Liver (tissue), 3 donors: ENCODE measurements at regions not wholly inside any gene's neighbourhood (a gene's known extent, or its start where the extent isn't known, plus 50 kb on each side); places are given as distances from the start of the nearest gene placed in this dataset.

Experiments used
- JUND ChIP-seq, 2 donors: IDR thresholded peaks; 2 replicates each; pipeline ENCODE4 v1.6.1; 2016; ENCODE audit warnings: antibody characterized with exemption in 2 of 2
- RAD21 ChIP-seq, 2 donors: IDR thresholded peaks; 2 replicates each; pipeline ENCODE4 v1.6.1; 2016; ENCODE audit warnings: antibody characterized with exemption in 2 of 2, mild to moderate bottlenecking in 2 of 2
- SP1 ChIP-seq: IDR thresholded peaks from 2 replicates; pipeline ENCODE4 v1.6.1; 2018; ENCODE audit warnings: antibody characterized with exemption, mild to moderate bottlenecking
- TAF1 ChIP-seq: conservative IDR thresholded peaks from 2 replicates; pipeline ENCODE4 v1.6.1; 2016; ENCODE audit warnings: antibody characterized with exemption, mild to moderate bottlenecking
- YY1 ChIP-seq: IDR thresholded peaks from 2 replicates; pipeline ENCODE4 v1.6.1; 2016; ENCODE audit warnings: antibody characterized with exemption, mild to moderate bottlenecking
- TF ChIP-seq, protein P1 (sequence below): IDR thresholded peaks from 2 replicates; pipeline ENCODE4 v1.6.1; 2016; ENCODE audit warnings: antibody characterized with exemption
- TF ChIP-seq, protein P2 (sequence below): fragments of 150-350 bp; IDR thresholded peaks from 2 replicates; pipeline ENCODE4 v1.5.1; 2017; ENCODE audit warnings: improper control_type of control experiment, low read depth, low read length; ENCODE audit not compliant: missing input control
- TF ChIP-seq, protein P3 (sequence below): IDR thresholded peaks from 2 replicates; pipeline ENCODE4 v1.6.1; 2016; ENCODE audit warnings: antibody characterized with exemption
- TF ChIP-seq, protein P4 (sequence below): IDR thresholded peaks from 2 replicates; pipeline ENCODE4 v1.6.1; 2016; ENCODE audit warnings: antibody characterized with exemption, mild to moderate bottlenecking
- TF ChIP-seq, protein P5 (sequence below): IDR thresholded peaks from 2 replicates; pipeline ENCODE4 v1.6.1; 2016; ENCODE audit warnings: antibody characterized with exemption
- donor health status: healthy.
- donor health status: healthy.

DNA sequence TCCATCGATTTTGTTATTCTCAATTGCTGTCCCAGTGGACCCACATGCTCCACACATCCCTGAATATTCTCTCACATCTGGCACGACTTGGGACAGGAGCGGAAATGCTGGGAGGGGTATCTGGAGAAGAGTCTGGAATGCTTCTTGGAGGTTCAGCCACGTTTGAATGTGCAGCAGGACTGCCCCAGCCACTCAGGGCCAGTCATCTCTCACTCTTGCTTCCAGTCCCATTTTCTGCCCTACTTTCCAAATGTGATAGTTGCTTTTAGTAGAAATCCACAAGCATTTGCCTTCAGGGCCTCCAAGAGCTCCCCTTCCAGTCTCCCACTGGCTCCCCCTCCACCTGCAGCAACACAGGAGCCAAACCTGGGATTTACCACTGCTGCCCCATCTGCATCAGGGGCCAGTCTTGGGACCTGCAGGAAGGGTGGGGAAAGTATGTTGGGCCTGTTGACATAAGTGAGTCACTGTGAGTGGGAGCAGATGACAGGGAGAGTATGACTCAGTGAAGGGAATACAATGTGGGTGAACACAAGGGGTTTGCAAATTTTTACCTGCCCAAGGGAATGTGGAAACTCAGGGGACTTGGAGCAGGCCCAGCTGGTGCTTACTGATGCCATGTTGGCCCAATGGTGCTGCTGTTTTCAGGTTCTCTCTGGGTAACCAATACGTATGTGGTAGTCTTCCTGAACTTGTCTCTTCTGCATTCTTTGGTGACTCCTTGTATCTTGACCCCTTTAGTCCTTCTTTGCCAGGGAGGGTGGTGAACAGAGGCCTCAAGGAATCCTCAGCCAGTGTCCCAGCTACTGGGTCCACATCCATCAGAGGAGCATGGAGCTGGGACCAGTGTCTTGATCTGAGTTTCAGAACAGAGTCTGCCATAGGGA is 78.8 kb upstream of the CRHR1 start:
- TF ChIP-seq TAF1 (no peak), RAD21 (IDR thresholded peaks at IDR 0.05) (no peak), YY1 (no peak), JUND (IDR thresholded peaks at IDR 0.05) (no peak), SP1 (no peak)
- TF ChIP-seq, protein P1, sequence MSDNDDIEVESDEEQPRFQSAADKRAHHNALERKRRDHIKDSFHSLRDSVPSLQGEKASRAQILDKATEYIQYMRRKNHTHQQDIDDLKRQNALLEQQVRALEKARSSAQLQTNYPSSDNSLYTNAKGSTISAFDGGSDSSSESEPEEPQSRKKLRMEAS = no peak
- TF ChIP-seq, protein P2, sequence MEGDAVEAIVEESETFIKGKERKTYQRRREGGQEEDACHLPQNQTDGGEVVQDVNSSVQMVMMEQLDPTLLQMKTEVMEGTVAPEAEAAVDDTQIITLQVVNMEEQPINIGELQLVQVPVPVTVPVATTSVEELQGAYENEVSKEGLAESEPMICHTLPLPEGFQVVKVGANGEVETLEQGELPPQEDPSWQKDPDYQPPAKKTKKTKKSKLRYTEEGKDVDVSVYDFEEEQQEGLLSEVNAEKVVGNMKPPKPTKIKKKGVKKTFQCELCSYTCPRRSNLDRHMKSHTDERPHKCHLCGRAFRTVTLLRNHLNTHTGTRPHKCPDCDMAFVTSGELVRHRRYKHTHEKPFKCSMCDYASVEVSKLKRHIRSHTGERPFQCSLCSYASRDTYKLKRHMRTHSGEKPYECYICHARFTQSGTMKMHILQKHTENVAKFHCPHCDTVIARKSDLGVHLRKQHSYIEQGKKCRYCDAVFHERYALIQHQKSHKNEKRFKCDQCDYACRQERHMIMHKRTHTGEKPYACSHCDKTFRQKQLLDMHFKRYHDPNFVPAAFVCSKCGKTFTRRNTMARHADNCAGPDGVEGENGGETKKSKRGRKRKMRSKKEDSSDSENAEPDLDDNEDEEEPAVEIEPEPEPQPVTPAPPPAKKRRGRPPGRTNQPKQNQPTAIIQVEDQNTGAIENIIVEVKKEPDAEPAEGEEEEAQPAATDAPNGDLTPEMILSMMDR = no peak
- TF ChIP-seq, protein P3, sequence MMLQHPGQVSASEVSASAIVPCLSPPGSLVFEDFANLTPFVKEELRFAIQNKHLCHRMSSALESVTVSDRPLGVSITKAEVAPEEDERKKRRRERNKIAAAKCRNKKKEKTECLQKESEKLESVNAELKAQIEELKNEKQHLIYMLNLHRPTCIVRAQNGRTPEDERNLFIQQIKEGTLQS = no peak
- TF ChIP-seq, protein P4, sequence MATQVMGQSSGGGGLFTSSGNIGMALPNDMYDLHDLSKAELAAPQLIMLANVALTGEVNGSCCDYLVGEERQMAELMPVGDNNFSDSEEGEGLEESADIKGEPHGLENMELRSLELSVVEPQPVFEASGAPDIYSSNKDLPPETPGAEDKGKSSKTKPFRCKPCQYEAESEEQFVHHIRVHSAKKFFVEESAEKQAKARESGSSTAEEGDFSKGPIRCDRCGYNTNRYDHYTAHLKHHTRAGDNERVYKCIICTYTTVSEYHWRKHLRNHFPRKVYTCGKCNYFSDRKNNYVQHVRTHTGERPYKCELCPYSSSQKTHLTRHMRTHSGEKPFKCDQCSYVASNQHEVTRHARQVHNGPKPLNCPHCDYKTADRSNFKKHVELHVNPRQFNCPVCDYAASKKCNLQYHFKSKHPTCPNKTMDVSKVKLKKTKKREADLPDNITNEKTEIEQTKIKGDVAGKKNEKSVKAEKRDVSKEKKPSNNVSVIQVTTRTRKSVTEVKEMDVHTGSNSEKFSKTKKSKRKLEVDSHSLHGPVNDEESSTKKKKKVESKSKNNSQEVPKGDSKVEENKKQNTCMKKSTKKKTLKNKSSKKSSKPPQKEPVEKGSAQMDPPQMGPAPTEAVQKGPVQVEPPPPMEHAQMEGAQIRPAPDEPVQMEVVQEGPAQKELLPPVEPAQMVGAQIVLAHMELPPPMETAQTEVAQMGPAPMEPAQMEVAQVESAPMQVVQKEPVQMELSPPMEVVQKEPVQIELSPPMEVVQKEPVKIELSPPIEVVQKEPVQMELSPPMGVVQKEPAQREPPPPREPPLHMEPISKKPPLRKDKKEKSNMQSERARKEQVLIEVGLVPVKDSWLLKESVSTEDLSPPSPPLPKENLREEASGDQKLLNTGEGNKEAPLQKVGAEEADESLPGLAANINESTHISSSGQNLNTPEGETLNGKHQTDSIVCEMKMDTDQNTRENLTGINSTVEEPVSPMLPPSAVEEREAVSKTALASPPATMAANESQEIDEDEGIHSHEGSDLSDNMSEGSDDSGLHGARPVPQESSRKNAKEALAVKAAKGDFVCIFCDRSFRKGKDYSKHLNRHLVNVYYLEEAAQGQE = no peak
- TF ChIP-seq, protein P5, sequence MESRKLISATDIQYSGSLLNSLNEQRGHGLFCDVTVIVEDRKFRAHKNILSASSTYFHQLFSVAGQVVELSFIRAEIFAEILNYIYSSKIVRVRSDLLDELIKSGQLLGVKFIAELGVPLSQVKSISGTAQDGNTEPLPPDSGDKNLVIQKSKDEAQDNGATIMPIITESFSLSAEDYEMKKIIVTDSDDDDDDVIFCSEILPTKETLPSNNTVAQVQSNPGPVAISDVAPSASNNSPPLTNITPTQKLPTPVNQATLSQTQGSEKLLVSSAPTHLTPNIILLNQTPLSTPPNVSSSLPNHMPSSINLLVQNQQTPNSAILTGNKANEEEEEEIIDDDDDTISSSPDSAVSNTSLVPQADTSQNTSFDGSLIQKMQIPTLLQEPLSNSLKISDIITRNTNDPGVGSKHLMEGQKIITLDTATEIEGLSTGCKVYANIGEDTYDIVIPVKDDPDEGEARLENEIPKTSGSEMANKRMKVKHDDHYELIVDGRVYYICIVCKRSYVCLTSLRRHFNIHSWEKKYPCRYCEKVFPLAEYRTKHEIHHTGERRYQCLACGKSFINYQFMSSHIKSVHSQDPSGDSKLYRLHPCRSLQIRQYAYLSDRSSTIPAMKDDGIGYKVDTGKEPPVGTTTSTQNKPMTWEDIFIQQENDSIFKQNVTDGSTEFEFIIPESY = no peak
